HG03066 (cell line): ENCODE measurements at regions not wholly inside any gene's neighbourhood (a gene's known extent, or its start where the extent isn't known, plus 50 kb on each side); places are given as distances from the start of the nearest gene placed in this dataset.

Experiments used
- ATAC-seq: cut with Tn5 transposase; IDR thresholded peaks from one replicate; pipeline ENCODE4 v1.9.1; 2021; ENCODE audit warnings: low read depth; ENCODE audit not compliant: unreplicated experiment

GRCh38 chr18:79608999-79609461, 70.6 kb upstream of the CTDP1 start:
- ATAC-seq = no peak

DNA sequence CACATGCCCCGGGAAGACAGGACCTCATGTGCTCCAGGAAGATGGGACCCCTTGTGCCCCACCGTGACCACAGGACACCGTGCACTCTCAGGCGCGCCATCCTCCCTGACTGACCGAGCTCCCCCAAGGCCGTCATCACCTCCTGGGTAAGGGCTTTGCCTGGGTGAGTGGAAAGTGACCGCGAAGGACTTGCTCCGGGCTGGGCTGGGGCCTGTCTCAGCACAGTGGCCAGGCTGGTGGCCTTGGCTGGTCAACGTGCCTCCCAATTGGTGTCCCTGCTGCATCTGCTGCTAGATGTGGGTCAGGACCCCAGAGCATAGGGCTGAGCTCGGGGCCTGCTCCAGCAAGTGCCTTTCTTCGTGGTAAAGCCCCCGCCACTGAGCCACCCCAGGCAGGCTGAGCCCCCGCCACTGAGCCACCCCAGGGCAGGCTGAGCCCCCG, 69.7 kb upstream of the CTDP1 start:
- no peak for ATAC-seq

DNA sequence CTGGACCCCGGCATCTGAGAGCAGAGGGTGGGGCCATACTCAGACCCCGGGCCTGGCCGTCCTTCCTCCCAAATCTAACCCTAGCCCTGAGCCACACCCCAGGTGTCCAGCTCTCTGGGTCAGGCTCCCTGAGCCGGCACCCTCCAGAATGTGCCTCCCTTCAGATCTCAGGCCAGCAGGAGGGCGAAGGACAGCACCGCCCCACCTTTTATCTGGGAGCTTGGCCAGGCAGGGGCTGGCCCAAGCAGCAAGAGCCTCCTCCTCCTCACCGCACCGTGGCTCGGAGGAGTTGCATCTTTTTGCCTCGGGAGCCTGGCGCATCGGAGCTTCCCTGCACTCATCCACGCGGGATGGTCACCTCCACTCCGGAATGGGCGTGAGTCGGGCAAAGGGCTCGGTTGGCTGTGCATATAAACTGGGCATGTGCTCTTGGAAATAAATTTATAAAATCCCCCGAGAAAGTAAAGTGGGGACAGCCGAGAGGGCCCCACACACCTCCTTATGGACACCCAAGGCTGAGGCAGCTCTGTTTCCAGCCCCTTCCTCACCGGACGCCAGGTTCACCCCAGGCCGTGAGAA, 69.1 kb upstream of the CTDP1 start:
- ATAC-seq = no peak

DNA sequence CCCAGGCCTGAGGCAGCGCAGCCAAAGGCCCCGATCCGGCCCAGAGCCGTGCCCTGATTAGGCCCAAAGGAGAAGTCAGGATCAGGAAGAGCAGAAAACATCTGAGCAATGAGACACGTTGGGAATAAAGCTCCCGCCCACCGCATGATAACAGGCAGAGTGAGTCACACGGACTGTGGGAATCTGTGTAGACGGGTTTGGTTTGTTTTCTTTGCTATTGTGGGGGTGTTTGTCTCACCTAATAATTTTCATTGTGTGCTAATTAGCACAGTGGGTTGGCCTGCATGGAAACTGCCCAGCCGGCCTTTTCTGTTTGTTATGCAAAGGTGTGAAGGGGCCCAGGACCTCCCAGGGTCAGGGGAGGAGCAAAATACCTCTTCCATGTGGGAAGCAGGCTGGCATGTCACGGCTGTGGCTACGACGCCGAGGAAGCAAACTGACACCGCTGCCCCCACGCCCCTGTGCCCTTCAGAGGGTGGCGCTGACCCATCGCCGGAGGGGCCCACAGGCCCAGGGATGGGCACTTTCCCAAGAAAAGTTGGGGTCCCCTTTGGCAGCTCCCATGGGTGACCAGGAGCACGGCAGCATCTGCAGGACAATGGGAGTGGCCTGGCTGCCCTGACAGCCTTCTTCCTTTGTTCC, 68.4 kb upstream of the CTDP1 start:
- no peak for ATAC-seq

DNA sequence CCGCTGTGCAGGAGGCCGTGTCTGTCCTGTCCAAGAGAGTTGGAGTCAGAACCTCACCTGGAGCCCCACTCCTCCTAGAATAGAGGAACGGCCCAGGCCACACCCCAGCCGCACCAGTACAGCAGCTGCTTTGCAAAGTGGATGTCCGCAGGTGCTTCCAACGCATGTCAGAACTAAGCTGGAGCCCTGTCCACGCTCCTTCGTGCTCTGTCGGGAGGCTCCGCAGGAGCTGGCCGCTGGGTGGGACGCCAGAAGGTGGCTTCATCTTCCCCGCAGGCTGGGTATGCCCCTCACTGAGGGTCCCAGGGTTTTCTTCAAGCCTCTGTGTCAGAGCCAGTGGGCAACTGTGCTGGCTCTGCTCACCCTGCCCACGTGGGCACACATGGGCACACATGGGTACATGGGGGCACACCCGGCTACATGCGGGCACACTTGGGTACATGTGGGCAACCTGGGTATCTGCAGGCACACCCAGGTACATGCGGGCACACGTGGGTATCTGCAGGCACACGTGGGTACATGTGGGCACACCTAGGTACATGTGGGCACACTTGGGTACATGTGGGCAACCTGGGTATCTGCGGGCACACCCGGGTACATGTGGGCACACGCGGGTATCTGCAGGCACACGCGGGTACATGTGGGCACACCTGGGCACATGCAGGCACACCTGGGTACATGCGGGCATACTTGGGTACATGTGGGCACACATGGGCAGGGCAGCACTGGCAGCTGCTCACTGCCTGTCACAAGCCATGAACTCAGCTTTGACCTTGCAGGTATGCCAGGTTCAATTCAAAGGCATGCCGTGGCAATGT, 67.1 kb upstream of the CTDP1 start:
- ATAC-seq = no peak

DNA sequence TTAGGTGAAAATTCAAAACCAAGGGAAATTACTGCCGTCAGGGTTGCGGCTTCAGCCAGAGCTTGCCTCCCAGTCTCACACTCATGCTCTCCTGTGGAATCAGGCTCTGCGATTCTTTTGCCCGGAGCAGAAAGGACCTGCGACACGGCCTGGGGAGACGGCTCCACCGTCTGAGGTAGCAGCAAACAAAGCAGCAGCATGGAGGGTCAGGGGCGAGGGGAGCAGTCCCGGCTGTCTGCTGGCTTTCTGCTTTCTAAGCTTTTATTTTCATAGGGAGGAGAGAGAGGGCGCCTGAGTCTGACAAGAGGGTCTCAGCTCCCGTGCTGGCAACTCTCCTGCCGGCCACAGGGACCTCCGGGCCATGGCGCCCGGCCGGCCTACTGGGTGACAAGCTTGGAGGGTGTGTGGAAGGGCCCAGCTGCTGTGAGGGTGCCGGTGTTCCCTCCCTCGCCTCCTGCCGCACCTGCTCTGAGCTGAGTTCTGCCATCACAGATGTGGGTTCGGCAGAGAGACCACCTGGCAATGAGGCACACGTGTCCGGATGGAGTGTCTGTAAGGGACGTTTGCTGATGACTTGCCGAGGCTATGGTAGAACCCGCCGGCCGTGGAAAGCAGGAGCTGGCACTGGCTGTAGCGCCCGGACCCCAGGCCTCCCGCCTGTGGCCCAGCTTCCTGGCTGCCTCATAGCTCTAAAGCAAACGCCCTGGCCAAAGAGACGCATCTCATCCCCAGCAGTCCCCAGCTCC, 66.2 kb upstream of the CTDP1 start:
- no peak for ATAC-seq

- no peak for ATAC-seq
Measured at GRCh38 chr18:79614211-79614955, 65.2 kb upstream of the CTDP1 start.

DNA sequence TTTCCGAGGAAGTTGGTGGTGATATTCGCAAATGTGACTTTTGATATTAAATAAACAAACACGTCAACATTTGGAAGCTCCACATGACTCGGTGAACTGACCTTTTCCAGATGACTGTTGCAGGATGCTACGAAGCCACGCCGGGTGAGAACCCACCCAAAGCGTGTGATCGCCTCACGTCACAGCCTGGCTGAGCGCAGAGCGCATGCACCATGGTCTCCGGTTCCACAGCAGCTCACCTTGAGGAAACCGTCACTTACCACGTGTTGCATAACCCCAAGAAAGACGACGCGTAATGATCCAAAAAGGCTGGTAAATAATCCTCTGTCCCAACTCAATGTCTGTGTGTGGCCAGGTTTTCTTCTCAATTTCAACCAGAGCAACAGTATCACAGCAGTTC, 64.5 kb upstream of the CTDP1 start:
- ATAC-seq = no peak

- ATAC-seq = no peak
Measured at GRCh38 chr18:79615586-79615985, 64.0 kb upstream of the CTDP1 start.

DNA sequence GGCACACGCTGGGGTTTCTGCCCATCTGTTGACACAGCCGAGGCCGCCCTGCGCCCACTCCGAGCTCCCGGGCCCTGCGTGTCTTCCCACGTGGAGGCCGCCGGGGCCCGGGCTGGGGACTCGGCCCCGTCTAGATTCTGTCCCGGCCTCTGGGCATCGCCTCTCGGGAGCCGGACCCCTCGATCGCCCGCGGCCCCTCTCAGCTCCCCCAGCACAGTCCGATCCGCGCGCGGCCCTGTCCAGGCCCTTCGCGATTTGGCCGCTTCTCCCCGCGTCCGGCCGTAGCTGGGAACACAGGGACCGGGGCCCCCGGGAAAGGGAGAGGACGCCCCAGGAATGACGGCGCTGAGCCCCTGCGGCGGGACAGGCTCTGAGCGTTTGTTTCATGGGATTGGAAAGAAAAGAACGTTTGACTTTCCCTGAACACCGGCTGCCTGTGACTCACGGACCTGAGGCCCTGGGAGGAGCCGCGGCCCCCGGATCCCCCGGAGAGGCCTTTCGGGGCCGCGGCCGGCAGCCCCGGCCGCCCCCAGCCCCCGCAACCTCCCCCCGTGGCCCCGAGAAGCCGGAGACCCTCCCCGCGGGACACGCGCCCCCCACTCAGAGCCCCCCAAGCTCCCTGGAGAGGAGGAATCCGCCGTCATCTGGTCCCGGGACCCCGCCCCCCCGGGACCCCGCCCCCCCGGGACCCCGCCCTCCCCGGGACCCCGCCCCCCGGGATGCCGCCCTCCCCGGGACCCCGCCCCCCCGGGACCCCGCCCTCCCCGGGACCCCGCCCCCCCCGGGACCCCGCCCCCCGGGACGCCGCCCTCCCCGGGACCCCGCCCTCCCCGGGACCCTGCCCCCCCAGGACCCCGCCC, 62.7 kb upstream of the CTDP1 start:
- no peak for ATAC-seq

- no peak for ATAC-seq
Measured at GRCh38 chr18:79617511-79618500, 61.8 kb upstream of the CTDP1 start.

GRCh38 chr18:79620576-79621165, 58.9 kb upstream of the CTDP1 start:
- no peak for ATAC-seq

GRCh38 chr18:79621501-79621900, 58.1 kb upstream of the CTDP1 start:
- ATAC-seq = no peak

GRCh38 chr18:79622004-79622403, 57.6 kb upstream of the CTDP1 start:
- no peak for ATAC-seq

DNA sequence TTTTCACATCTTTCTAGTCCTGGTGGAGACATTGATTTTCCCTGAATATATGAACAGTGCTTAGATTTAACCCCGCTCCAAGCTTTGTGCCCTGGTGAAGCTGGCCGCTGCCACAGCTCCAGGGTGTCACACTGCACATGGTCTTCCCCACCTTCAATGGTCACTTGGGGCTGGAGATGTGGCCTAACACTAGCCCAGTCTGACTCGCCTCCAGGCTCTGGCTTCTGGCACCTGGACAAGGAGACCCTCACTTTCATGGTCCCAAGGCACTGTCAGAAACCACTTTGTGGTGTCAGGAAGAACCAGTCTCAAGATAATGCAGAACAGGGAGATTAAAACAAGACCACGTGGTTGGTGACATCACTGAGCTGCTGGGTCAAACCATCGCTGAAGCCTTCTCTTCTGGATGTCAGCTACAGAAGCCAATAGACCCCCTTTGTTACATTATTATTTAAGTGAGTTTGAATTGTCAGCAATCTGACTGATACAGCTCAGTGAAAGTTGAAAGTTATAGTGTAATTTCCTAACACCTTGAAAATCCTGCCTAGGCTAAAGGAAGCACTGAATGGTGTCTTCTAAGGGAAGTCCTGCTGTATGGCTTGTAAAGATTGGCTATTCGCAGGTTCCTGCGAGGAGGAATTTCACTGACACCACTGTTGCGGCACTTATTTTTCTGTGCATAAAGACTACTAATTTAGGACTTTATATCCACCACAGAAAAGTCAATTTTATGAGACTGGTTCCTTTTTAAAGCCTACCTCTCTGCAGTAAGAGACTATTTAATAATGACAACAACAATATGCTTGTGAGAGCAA, 55.0 kb upstream of the CTDP1 start:
- no peak for ATAC-seq

DNA sequence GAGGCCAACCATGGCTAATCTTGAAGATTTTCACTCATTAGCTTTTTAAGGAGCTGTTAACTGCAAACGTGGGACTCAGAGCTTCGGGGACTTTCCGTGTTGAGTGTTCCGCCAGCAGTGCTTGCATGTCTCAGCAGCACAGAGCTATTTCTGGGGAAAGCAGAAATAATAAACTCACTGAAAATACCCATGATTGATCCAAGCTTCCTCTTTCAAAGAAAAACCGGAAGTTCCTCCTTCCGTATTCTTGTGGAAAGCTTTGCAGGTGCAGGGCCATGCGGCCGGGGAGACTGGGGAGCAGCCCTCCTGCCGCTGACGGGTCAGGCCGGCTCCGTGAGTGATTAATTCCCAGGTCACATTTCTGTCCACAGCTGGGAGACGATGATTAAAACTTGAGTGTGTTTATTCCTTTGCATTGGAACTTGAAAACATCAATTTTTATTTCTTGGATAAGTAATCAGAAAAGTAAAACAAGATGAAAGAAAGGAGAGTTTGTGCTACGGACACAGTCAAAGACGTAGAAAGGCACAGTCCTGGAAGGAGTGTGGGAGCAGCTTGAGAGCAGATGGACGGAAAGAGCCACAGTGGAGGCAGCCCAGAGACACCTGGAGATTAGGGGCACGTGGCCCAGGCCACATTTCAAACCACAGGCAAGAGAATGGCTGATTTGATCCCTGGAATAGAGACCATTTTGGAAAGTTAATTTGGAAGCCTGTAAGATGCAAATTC, 54.2 kb upstream of the CTDP1 start:
- peak; percentile 76 for ATAC-seq
